Neutrophil (primary cell): ENCODE measurements at regions not wholly inside any gene's neighbourhood (a gene's known extent, or its start where the extent isn't known, plus 50 kb on each side); places are given as distances from the start of the nearest gene placed in this dataset.

Source experiments
- H3K27ac ChIP-seq: fragments of 200-600 bp; sonication (generic); 2 replicates; pipeline ENCODE4 v1.5.1; 2016; ENCODE audit warnings: mild to moderate bottlenecking, moderate library complexity
- H3K27me3 ChIP-seq: fragments of 200-600 bp; sonication (generic); 2 replicates; pipeline ENCODE4 v1.6.0; 2016; ENCODE audit warnings: mild to moderate bottlenecking
- H3K36me3 ChIP-seq: fragments of 200-600 bp; sonication (generic); 2 replicates; pipeline ENCODE4 v1.5.1; 2017
- H3K4me1 ChIP-seq, 2 experiments: fragments of 200-600 bp in 1 of 2; sonication (generic) in 1 of 2; 1 replicate in 1 of 2; 2 replicates in 1 of 2; pipeline versions ENCODE4 v1.5.1 to v1.6.1; 2013 to 2016; ENCODE audit warnings: low read depth in 1 of 2, low read length in 1 of 2, mild to moderate bottlenecking in 1 of 2, moderate library complexity in 1 of 2; ENCODE audit not compliant: control insufficient read depth in 1 of 2, insufficient read depth in 1 of 2
- H3K4me3 ChIP-seq, 2 experiments: fragments of 200-600 bp in 1 of 2; sonication (generic) in 1 of 2; 1 replicate in 1 of 2; 2 replicates in 1 of 2; pipeline ENCODE4 v1.5.1; 2013 to 2016; ENCODE audit warnings: low read depth in 1 of 2, low read length in 1 of 2, mild to moderate bottlenecking in 1 of 2, moderate library complexity in 1 of 2
- H3K9me3 ChIP-seq: fragments of 200-600 bp; sonication (generic); 2 replicates; pipeline ENCODE4 v1.5.1; 2016
- CTCF ChIP-seq: fragments of 200-600 bp; sonication (generic); IDR thresholded peaks from 2 replicates; pipeline ENCODE4 v1.5.1; 2016; ENCODE audit warnings: antibody characterized with exemption

GRCh38 chr13:73943137-73943964 lies 190.9 kb downstream of the KLF12 start:
- H3K4me1 ChIP-seq, result no peaks in the 10 kb centered on the region
- no peaks in the 10 kb centered on the region for H3K27me3 ChIP-seq
- no peaks in the 10 kb centered on the region for H3K36me3 ChIP-seq
- H3K27ac ChIP-seq, result no peak overlapping the region
- H3K9me3 ChIP-seq, result no peaks in the 10 kb centered on the region
- no peak overlapping the region for H3K4me3 ChIP-seq
- TF ChIP-seq CTCF, result no peak

GRCh38 chr13:73941752-73942151 lies 192.5 kb downstream of the KLF12 start:
- H3K36me3 ChIP-seq, result no peaks in the 10 kb centered on the region
- H3K4me1 ChIP-seq, result no peaks in the 10 kb centered on the region
- no peaks in the 10 kb centered on the region for H3K27me3 ChIP-seq
- no peak overlapping the region for H3K4me3 ChIP-seq
- H3K9me3 ChIP-seq, result no peaks in the 10 kb centered on the region
- TF ChIP-seq CTCF, result no peak
- no peak overlapping the region for H3K27ac ChIP-seq

- Histone ChIP-seq H3K27me3 (no peaks in the 10 kb centered on the region), H3K4me3 (no peak overlapping the region), H3K36me3 (no peaks in the 10 kb centered on the region), H3K4me1 (no peaks in the 10 kb centered on the region), H3K9me3 (no peaks in the 10 kb centered on the region), H3K27ac (no peak overlapping the region)
- TF ChIP-seq CTCF, result no peak
Observed at GRCh38 chr13:73940098-73940497, 194.1 kb downstream of the KLF12 start.

GRCh38 chr13:73939603-73940002 lies 194.6 kb downstream of the KLF12 start:
- Histone ChIP-seq H3K9me3 (no peaks in the 10 kb centered on the region), H3K27me3 (no peaks in the 10 kb centered on the region), H3K4me3 (no peak overlapping the region), H3K36me3 (no peaks in the 10 kb centered on the region), H3K4me1 (no peaks in the 10 kb centered on the region), H3K27ac (no peak overlapping the region)
- no peak for TF ChIP-seq CTCF

- Histone ChIP-seq H3K4me1 (no peaks in the 10 kb centered on the region), H3K27me3 (no peaks in the 10 kb centered on the region), H3K4me3 (no peak overlapping the region), H3K27ac (no peak overlapping the region), H3K36me3 (no peaks in the 10 kb centered on the region), H3K9me3 (no peaks in the 10 kb centered on the region)
- no peak for TF ChIP-seq CTCF
Observed at GRCh38 chr13:73939071-73939380, 195.2 kb downstream of the KLF12 start.
